HepG2 (cell line): ENCODE measurements at regions not wholly inside any gene's neighbourhood (a gene's known extent, or its start where the extent isn't known, plus 50 kb on each side); places are given as distances from the start of the nearest gene placed in this dataset.

Experiments used
- BCL6 ChIP-seq: IDR thresholded peaks from 2 replicates; pipeline ENCODE4 v1.6.1; 2016; ENCODE audit warnings: missing genetic modification reagents, missing compliant biosample characterization
- DNMT3B ChIP-seq: conservative IDR thresholded peaks from 2 replicates; pipeline ENCODE4 v1.6.1; 2016; ENCODE audit warnings: missing biosample characterization, control low read depth
- FOSL2 ChIP-seq: sonication (generic); formaldehyde crosslinking; IDR thresholded peaks from 2 replicates; pipeline ENCODE4 v1.4.0; 2020; ENCODE audit warnings: missing genetic modification reagents
- FOXA3 ChIP-seq: IDR thresholded peaks from 2 replicates; pipeline ENCODE4 v1.6.1; 2016; ENCODE audit warnings: missing genetic modification reagents, missing compliant biosample characterization
- FOXK2 ChIP-seq: fragments of 450-650 bp; IDR thresholded peaks from 2 replicates; pipeline ENCODE4 v1.6.1; 2016
- HMG20A ChIP-seq: IDR thresholded peaks from 2 replicates; pipeline ENCODE4 v1.6.1; 2016; ENCODE audit warnings: borderline replicate concordance
- HNF4A ChIP-seq: sonication (generic); formaldehyde crosslinking; IDR thresholded peaks from 2 replicates; pipeline ENCODE4 v1.4.0; 2020; ENCODE audit warnings: missing genetic modification reagents
- HNF4G ChIP-seq, 2 experiments: sonication (generic) in 1 of 2; formaldehyde crosslinking in 1 of 2; IDR thresholded peaks; 2 replicates each; pipeline versions ENCODE4 v1.4.0 to v1.6.1; 2011 to 2020; ENCODE audit warnings: borderline replicate concordance in 2 of 2, low read depth in 2 of 2, mild to moderate bottlenecking in 2 of 2, low read length in 1 of 2, missing genetic modification reagents in 1 of 2, moderate library complexity in 1 of 2
- KDM6A ChIP-seq: IDR thresholded peaks from 2 replicates; pipeline ENCODE4 v1.6.1; 2016; ENCODE audit warnings: low read depth
- MED8 ChIP-seq: sonication (generic); formaldehyde crosslinking; IDR thresholded peaks from 2 replicates; pipeline ENCODE4 v1.8.1; 2023; ENCODE audit warnings: mild to moderate bottlenecking, missing genetic modification reagents; ENCODE audit not compliant: insufficient replicate concordance
- NFYB ChIP-seq: sonication (generic); formaldehyde crosslinking; IDR thresholded peaks from 2 replicates; pipeline ENCODE4 v1.4.0; 2020; ENCODE audit warnings: missing genetic modification reagents
- POGZ ChIP-seq: sonication (generic); formaldehyde crosslinking; IDR thresholded peaks from 2 replicates; pipeline ENCODE4 v1.4.0; 2020; ENCODE audit warnings: mild to moderate bottlenecking, missing genetic modification reagents
- RARG ChIP-seq: sonication (generic); formaldehyde crosslinking; IDR thresholded peaks from 2 replicates; pipeline ENCODE4 v1.4.0; 2020; ENCODE audit warnings: low read depth, mild to moderate bottlenecking, missing genetic modification reagents
- SALL1 ChIP-seq: sonication (generic); formaldehyde crosslinking; IDR thresholded peaks from 2 replicates; pipeline ENCODE4 v1.8.0; 2022; ENCODE audit warnings: mild to moderate bottlenecking, missing genetic modification reagents
- SAP130 ChIP-seq: IDR thresholded peaks from 2 replicates; pipeline ENCODE4 v1.6.1; 2016; ENCODE audit warnings: low read depth
- SMC3 ChIP-seq: IDR thresholded peaks from 2 replicates; pipeline ENCODE4 v1.6.1; 2011; ENCODE audit warnings: low read length, improper control_type of control experiment
- SSRP1 ChIP-seq: IDR thresholded peaks from 2 replicates; pipeline ENCODE4 v1.6.1; 2016; ENCODE audit warnings: control low read depth
- TCF7 ChIP-seq: sonication (generic); IDR thresholded peaks from 2 replicates; pipeline ENCODE4 v1.6.1; 2016; ENCODE audit warnings: antibody characterized with exemption, low read depth
- ZNF614 ChIP-seq: IDR thresholded peaks from 2 replicates; pipeline ENCODE4 v1.6.1; 2018; ENCODE audit warnings: missing biosample characterization, missing genetic modification reagents, inconsistent platforms, borderline replicate concordance
- ZNF737 ChIP-seq: sonication (generic); formaldehyde crosslinking; IDR thresholded peaks from 2 replicates; pipeline ENCODE4 v1.5.0; 2020; ENCODE audit warnings: missing genetic modification reagents, mild to moderate bottlenecking, borderline replicate concordance
- ZSCAN20 ChIP-seq: sonication (generic); formaldehyde crosslinking; IDR thresholded peaks from 2 replicates; pipeline ENCODE4 v1.4.0; 2020; ENCODE audit warnings: missing genetic modification reagents, mild to moderate bottlenecking, borderline replicate concordance
- TF ChIP-seq, protein P1 (sequence below): IDR thresholded peaks from 2 replicates; pipeline ENCODE4 v1.6.1; 2016; ENCODE audit warnings: mild to moderate bottlenecking

DNA sequence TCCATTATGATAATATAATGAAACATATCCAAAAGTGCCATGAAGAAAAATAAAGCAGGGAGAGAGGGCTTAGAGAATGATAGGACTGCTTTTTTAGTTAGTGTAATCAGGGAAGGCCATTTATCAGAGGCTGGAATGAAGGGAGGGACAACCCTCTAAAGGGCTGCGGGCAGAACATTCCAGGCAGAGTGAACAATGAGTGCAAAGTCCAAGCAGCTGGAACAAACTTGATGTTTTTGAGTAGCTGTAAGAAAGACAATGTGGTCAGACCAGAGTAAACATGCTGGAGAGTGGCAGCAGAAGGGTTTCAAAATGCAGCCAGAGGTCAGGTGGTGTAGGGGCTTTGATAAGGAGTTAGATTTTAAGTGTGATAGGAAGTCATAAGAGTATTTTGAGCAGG, 65.6 kb upstream of the CCDC6 start (continued):
- TF ChIP-seq FOSL2 = peak; percentile 68
- TF ChIP-seq DNMT3B = peak; percentile 86
- peak; percentile 57; the same call in 1 of the 2 replicates for TF ChIP-seq ZNF614 (CRISPR knock-in tag)
- TF ChIP-seq SAP130 (CRISPR knock-in tag) = peak; percentile 55; the same call in 1 of the 2 replicates
- TF ChIP-seq ZNF737 = no peak
- no peak for TF ChIP-seq RARG (CRISPR knock-in tag)
- no peak for TF ChIP-seq ZSCAN20 (CRISPR knock-in tag)
- TF ChIP-seq, protein P1, sequence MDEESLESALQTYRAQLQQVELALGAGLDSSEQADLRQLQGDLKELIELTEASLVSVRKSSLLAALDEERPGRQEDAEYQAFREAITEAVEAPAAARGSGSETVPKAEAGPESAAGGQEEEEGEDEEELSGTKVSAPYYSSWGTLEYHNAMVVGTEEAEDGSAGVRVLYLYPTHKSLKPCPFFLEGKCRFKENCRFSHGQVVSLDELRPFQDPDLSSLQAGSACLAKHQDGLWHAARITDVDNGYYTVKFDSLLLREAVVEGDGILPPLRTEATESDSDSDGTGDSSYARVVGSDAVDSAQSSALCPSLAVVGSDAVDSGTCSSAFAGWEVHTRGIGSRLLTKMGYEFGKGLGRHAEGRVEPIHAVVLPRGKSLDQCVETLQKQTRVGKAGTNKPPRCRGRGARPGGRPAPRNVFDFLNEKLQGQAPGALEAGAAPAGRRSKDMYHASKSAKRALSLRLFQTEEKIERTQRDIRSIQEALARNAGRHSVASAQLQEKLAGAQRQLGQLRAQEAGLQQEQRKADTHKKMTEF (CRISPR knock-in tag) = peak; percentile 70
- no peak for TF ChIP-seq NFYB
- TF ChIP-seq HMG20A (CRISPR knock-in tag) = peak; percentile 85
- TF ChIP-seq FOXA3 (CRISPR knock-in tag) = peak; percentile 95
- peak; percentile 58; the same call in 1 of the 2 replicates for TF ChIP-seq POGZ
- 0 out of 2 replicates have a peak, but pooled peaks have one; percentile 32 for TF ChIP-seq SSRP1 (CRISPR knock-in tag)
- peak; percentile 55 for TF ChIP-seq BCL6 (CRISPR knock-in tag)
- peak; percentile 59; the same call in 1 of the 2 replicates for TF ChIP-seq FOXK2
- no peak for TF ChIP-seq TCF7
- peak; percentile 75 for TF ChIP-seq SALL1 (CRISPR knock-in tag)
- TF ChIP-seq KDM6A (CRISPR knock-in tag) = peak; percentile 66
- TF ChIP-seq SMC3 = no peak
- TF ChIP-seq MED8 (CRISPR knock-in tag) = no peak
- peak; percentile 62 for TF ChIP-seq HNF4G (IDR thresholded peaks at IDR 0.05; ENCODE audit: borderline replicate concordance, low read depth, low read length)
- TF ChIP-seq HNF4G (CRISPR knock-in tag; IDR thresholded peaks at IDR 0.05; ENCODE audit: borderline replicate concordance, low read depth) = peak; percentile 37; the same call in 1 of the 2 replicates
- peak; percentile 95 for TF ChIP-seq HNF4A (CRISPR knock-in tag)
